ENCODE measurements at regions not wholly inside any gene's neighbourhood (a gene's known extent, or its start where the extent isn't known, plus 50 kb on each side); places are given as distances from the start of the nearest gene placed in this dataset.

GRCh38 chr4:34371676-34372075 lies 1872.6 kb downstream of the ARAP2 start:
- TF ChIP-seq ZFX (IDR thresholded peaks at IDR 0.05; ENCODE audit: borderline replicate concordance): no peak
- no peak for TF ChIP-seq CTCF (IDR thresholded peaks at IDR 0.05)

GRCh38 chr4:34372815-34373214 lies 1871.5 kb downstream of the ARAP2 start:
- H3K27ac ChIP-seq: no peak overlapping the region
- TF ChIP-seq CTCF (IDR thresholded peaks at IDR 0.05): no peak

More at GRCh38 chr4:34371676-34372075, 1872.6 kb downstream of the ARAP2 start:
- H3K27ac ChIP-seq: no peak overlapping the region

- no peak for TF ChIP-seq ZFX (IDR thresholded peaks at IDR 0.05; ENCODE audit: borderline replicate concordance)
- TF ChIP-seq CTCF (IDR thresholded peaks at IDR 0.05): no peak
- H3K27ac ChIP-seq: no peak overlapping the region
These were observed 1870.9 kb downstream of the ARAP2 start for GRCh38 chr4:34373456-34373855.

GRCh38 chr4:34412233-34412632 lies 1832.1 kb downstream of the ARAP2 start:
- TF ChIP-seq CTCF (IDR thresholded peaks at IDR 0.05) (no peak), ZFX (IDR thresholded peaks at IDR 0.05; ENCODE audit: borderline replicate concordance) (no peak)
- H3K27ac ChIP-seq: no peak overlapping the region

GRCh38 chr4:34412911-34413310 lies 1831.4 kb downstream of the ARAP2 start:
- H3K27ac ChIP-seq: no peak overlapping the region
- TF ChIP-seq ZFX (IDR thresholded peaks at IDR 0.05; ENCODE audit: borderline replicate concordance) (no peak), CTCF (IDR thresholded peaks at IDR 0.05) (no peak)

- H3K27ac ChIP-seq: no peak overlapping the region
- no peak for TF ChIP-seq CTCF (IDR thresholded peaks at IDR 0.05)
- no peak for TF ChIP-seq ZFX (IDR thresholded peaks at IDR 0.05; ENCODE audit: borderline replicate concordance)
These were observed 1827.2 kb downstream of the ARAP2 start for GRCh38 chr4:34417160-34417559.

- no peak overlapping the region for H3K27ac ChIP-seq
- TF ChIP-seq ZFX (IDR thresholded peaks at IDR 0.05; ENCODE audit: borderline replicate concordance) (no peak), CTCF (IDR thresholded peaks at IDR 0.05) (no peak)
These were observed 1824.4 kb downstream of the ARAP2 start for GRCh38 chr4:34419871-34420270.

Data from 22Rv1 (cell line).